COLO829 (cell line): ENCODE measurements at regions not wholly inside any gene's neighbourhood (a gene's known extent, or its start where the extent isn't known, plus 50 kb on each side); places are given as distances from the start of the nearest gene placed in this dataset.

Experiments
- DNase-seq: peaks from one replicate; pipeline ENCODE4 v3.0.0; 2012; ENCODE audit warnings: low spot score

DNA sequence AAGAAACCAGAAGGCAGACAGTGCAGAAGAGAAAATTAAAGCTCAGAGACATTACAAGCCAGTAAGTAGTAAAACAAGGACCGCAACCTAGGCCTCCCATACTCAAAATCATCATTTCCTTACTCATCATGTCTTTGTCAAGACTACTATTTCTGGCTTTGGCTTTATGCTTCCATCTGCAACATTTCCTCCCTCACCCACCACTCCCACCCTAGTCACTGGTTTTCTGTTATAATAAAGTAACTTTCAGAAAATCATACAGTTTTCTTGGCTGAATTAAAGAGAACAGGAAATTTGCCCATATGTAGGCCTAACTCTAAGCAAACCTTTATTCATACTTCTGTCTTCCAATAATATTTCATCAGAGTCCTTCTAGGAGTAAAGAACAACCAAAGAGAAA is 247.6 kb upstream of the RORA start:
- DNase-seq: no peak

DNA sequence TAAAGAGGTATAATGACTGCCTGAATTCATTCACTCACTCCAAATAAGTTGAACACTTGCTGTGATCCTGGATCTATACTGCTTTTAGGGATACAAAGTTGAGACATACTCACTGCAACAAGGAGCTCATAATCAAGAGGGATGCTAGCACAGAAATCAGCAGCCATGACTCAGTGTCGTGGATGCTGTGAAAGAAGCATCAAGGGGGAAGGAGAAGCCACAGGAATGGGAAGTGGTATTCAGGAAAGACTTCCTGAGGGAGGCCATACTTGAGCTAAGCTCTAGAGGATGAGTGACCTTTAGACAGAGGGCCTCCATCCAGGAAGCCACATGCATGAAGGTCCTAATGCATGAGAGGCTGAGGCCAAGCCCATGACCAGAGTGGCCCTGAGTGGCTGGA is 245.7 kb upstream of the RORA start:
- DNase-seq: no peak

DNA sequence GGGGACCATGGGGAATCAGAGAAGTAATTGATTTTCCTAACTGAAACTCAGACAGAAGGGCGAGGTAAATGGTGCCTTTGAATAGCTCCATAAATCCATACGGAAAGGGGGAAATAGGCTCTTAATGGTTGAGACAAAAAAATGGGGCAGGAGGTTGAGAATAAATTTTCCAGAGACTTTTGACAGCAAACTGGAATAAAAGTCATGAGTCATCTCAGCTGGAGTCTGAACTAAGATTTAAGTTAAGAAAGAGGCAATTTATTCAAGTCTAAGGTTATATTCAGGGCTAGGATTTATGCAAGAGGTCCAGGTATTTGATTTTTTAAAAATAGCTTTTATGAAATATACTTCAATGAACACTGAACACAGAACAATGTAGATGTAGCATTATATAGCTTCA is 238.7 kb upstream of the RORA start:
- no peak for DNase-seq

DNA sequence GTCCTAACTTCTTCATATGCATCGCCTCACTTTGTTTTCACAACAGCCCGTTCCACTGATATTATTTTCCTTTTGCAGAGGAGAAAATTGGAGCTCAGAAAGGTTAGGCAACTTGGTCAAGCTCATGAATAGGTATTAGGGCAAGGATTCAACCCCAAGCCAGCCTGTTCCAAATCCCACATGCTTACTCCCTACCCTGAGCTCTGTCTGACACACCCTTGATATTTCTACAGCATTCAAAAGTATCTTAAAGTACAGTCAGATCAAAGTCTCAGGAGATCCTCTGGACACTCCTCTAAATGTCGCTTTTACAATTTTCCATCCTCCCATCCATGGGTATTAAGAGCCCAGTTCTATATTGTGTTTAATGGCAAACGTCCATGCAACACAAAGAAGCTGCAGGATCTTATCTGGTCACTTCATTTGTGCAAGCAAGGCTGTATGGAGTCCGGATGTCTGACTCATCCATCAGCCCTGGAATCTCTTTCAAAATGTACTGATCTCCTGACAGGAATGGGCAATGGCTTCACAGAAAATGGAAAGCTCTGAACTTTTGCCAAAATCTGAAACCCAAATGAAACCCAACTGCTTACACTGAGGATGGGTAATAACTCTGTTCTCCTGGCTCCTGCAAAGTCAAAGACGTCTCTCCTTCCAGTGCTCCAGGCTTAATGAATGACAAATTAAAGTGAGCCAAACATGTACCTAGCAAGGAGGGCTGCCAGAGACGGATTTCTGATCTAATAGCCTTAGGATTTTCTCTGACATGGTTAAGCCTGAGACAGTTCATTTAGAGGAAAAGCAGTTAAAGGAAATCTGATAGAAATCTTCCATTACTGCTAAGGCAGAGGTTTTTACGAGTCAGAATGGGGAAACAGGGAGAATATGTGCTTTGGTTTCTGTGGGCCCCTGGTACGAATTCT is 230.9 kb upstream of the RORA start:
- peak; percentile 49 for DNase-seq

DNA sequence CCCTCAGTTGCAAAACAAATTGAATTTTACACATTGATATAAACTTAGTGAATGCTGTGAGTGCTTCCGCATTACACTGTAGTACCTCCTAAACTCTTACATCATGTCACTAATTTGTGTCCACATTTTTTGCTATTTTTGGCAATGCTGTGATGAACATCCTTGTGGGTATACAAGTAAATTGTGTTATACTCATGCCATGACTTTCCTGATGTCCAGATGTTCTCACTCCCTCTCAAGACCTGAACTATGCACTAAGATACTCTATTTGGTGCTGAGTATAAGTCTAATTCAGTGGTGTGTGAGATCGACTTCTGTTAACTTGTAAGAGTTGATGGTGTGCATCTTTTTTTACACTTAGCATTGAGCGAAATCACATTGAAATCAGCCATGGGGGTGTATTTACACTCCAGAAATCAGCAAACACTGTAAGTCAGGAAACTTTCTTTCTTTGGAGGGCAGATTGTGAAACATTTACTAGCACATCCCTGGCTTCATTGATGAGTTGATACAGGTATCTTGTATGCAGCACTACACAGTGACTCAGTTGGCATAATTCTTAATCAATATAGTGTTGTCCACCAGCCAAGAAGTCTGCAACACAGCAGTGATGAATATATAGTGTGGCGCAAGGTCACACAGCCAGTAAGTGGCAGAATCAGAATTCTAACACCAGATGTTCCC is 228.1 kb upstream of the RORA start:
- DNase-seq: no peak

DNA sequence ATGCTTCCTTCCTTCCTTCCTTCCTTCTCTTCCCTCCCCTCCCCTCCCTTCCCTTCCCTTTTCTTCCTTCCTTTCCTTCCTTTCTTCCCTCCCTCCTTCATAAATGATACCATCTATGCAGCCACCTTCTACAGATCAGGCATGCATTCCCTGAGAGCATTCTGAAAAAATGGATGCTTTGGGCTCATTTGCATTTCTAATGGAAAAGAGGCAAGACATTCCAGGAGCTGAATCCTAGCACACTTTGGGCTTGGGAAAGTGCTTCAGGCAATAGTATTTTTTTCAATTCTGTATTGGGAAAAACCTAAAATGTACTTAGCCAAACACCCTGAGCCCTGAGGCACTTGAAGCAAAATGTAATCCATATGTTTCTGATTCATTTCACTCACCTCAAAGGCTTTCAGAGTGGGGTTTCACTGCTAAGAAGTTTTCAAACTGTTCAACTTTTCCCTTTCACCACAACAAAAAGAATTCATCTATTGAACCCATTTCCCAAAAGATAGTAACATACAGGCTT is 220.1 kb upstream of the RORA start:
- DNase-seq: no peak

DNA sequence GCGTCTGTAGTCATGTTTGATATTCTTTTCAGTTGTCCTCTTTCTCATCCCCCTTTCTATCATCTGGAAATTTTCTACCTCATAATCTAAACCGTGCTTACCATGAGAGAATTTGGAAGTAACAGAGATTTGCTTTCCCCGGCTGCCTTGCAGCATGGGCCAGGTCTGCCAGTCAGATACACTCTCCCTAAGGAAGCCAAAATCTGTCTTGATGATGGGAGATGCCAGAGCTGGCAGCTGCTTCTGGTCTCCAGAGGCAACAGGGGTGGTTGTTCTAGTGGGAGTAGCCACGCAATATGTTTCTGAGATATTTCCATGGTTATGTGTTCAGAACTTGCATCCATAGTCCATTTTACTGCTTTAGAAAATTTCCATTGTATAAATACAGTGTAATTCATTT is 218.9 kb upstream of the RORA start:
- no peak for DNase-seq

DNA sequence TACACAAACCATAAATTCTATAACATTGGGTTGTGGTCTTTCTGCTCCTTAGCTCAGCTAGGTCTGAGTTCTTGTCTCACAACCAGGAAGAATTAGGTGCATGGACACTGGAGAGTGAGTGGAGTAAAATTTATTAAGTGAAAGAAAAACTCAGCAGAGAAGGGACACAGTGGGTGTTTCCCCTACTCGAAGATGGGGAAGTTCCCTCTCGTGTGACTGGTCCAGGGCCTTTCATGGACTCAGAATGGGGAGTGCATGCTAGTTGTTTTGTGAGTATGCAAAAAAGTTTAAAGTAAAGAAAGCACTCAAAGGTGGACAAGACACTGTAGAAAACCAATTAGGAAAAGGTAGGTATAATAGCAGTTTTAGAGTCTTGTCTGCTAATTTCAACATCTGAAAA is 215.5 kb upstream of the RORA start:
- DNase-seq: no peak

DNA sequence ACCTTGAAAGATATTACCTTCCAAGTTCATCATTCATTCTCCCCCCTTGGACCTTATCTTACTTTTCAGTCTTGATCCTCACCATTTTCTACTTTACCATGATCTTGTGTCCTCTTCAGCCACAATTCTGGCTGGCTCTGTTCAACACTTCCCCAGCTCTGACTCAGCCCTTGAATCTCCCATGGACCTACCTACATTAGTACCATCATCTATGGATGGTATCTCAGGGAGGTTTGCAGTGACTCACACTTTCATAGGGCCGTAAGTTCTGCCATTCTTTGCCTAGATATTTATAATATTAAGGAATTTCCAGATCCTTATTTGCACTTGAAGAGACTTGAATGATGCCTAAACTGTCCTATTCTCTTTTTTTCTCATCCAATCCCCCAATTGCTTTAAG is 213.7 kb upstream of the RORA start:
- DNase-seq: no peak

DNA sequence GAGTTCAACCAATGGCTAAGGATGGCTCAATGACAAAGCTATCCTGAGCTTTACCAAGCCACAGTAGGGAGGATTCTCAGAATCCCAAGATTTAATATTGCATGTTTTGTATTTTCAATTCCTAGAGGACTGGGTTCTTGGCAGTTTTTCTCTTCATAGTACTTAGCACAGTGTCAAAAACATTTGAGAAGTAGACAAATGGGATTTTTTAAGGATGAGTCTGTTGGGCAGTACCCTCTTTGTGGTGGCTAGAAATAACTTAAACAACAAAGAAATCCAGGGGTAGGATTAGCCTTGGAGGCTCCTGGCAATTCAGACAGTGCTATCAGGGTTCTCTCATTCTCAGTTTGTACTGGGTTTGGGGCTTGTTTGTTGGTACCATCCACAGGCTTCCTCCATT is 212.8 kb upstream of the RORA start:
- no peak for DNase-seq

DNA sequence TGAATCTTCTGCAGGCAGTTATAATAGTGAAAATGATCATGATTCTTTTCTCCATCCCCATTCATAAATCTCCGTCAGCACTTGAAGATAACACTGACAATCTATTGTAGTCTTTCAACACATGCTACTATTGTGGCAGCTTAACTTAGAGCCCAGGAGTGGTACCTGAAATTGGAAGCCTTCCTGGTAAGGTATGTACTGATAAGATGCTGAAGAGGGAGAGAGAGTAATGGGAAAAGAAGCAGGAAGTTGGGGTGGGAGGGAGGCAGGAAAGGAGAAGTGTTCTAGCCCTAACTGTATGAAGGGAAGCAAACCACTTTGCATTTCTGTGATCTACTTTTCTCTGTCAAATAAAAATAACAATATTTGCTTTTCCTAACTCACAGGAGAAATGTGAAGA is 197.4 kb upstream of the RORA start:
- no peak for DNase-seq

DNA sequence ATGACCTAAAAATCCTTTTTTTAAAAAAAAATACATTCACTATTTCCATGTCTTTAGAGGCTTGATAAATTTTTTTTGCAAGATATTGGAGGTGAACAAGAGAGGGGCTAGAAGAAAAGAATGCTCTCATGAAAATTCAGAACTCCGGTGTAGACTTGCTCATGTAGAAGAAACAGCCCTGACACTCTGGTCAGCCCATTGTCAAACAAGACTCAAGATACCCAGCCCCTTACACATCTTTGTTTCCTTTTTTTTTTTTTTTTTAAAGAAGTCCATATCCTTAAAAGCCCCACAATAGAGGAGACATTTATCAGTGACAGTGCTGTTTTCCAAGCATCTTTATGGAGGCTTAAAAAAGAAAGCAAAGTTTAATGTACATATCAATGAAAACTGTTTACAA is 196.8 kb upstream of the RORA start:
- DNase-seq: no peak

DNA sequence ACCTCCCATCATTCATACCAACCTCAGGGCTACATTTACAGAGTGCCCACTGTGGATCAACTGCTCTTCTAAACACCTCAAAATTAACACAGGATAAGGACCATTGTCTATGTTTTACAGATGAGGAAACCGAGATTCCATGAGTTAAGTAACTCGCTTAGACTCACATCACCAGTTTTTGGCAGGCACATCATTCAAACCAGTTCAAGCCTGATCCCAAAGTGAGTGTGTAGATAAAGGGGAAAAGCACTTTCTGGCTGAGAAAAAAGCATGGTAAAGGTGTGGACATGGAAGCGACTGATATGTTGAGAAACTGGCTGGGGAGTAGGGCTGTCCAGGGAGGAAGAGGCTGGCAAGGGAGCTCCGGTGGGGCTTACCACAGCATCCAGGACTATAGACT is 193.7 kb upstream of the RORA start:
- DNase-seq: no peak

DNA sequence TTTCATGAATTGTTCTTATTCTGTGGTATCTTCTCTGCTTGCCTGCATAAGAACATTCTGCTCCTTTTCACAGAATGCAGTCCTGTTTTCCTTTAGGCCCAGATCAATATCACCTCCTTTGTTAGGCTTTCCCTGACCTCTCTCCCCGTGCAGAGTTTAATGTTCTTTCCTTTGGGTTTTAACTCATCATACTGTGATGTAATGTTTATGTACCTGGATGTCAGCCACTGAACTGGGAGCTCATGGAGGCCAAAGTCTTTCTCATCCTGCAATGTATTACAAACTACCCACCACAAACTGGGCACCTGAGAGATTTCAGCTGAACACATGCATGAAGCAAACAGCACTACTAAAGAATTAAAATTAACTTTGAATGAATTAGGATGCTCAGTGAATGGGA is 192.8 kb upstream of the RORA start:
- no peak for DNase-seq

DNA sequence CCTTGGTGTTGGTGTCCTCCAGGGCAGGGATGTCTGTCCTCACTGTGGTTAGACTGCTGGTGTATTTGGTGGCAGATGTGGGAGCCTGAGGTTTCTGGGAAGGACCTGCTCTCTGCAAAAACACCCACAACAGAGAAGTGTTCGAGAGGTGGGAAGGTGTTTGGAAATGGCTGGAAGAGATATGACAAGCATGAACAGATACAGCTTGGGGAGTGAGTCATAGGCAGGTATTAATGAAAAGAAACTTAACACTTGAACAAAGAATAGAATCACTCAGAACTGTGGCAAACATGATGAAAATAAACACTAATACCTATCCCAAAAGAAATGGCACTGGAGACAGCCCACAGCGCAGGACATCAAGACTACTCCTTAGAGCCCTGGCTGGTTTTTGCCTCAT is 192.4 kb upstream of the RORA start:
- DNase-seq: no peak

DNA sequence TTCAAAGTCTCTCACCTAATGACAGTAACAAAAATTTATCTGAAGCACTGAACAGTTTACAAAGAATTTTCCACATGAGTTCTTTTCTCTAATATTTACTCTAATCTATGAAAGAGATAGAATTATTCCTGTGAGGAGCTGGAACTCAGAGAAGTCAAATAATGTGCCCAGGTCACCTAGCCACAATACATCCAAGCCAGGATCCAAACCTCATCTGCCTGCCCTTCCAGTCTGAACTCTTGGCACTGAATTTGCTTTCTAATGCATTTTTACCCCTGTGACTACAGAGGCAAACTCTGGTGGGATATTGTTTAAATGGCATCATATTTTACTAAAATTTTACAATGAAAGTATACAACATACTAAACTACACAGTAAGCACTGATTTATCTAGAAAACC is 191.4 kb upstream of the RORA start:
- DNase-seq: no peak

DNA sequence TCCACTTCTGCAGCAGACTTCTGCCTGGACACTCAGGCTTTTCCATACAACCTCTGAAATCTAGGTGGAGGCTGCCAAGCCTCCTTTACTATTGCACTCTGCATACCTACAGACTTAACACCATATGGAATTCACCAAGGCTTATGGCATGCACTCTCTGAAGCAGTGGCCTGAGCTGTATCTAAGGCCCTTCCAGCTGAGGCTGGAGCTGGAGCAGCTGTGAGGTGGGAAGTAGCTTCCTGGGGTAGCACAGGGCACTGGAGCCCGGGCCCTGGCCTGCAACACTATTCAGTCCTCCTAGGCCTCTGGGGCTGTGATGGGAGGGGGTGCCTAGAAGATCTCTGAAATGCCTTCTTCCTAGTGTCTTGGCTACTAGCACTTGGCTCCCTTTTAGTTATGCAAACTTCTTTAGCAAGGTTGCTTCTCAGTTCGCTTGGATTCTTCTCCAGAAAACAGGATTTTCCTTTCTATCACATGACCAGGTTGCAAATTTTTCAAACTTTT is 186.6 kb upstream of the RORA start:
- no peak for DNase-seq

DNA sequence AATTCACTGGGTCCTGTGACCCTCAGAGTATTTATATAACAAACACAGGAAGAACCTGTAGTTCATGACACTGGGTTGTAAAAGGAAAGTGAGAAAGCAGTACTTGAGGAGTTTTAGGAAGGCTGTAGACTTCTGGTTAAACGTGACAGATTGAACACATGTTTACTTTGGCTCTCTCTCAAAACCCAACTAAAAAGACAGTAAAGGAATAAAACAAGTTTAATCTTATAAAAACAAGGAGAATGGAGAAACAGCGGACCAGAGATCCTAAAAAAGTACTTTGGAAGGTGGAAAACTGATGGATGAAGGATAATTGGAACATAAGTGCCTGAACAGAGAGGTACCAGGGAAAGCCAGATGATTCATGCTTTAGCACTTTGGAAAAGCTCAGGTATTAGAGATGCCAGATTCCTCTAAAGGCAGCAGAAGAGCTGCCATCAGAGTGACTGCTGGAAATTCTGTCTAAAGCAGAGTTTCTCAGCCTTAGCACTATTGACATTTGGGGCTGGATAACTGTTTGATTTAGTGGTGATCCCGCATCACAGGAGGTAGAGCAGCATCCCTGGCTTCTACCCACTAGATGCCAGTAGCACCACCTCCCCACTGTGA is 182.9 kb upstream of the RORA start:
- DNase-seq: no peak

DNA sequence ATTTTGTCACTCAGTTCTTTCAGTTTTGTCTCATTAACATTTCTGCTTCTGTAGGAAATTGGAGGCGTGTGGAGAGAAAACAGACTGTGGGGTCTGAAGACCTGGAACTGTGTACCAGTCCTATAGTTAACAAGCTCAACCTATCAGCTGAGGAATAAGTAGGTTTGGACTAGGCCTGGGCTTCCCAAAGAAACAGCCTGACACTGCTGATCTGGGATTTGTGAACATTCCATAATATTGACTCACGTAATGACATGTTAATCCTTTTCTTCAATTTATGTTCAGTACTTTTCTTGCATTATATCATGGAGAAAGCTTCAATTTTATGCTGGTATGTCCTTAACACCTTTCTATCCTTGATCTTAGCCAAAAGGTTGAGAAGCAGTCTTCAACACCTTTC is 181.6 kb upstream of the RORA start:
- DNase-seq: no peak

DNA sequence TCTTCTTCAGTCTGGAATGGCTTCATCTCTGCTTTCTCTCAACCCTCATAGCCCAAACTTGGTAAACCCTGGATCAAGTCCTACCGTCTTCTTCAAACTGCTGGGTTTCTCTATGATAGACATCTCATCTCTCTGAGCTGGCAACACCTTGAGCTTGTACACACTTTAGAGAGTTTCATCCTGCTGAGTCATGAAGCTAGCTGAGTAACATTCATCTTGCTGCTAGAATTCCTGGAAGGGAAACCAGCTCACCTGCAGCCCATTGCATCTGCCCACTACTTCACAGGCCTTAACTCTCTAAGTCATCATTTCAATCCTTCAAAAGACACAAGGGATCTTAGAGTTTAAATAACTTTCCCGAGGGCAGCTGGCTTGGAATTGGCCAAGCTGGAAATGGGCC is 175.5 kb upstream of the RORA start:
- no peak for DNase-seq

DNA sequence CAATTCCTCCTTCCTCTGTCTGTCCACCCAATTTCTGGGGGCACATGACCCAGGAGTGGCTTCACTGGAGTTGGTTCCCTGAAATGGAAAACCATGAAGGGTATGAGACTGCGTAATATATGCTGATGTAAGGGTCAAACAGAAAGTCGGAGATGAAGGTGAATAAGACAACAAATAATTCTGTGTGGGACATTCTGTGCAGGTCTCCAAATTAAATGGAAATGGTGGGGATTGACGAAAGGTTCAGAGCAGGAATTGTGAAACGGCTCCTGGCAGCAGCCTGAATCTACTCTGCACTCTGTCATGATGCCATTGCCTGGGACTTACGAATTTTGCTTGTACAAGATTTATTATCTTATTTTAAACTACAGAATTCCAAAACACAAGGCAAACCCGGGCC is 174.8 kb upstream of the RORA start:
- DNase-seq: no peak

DNA sequence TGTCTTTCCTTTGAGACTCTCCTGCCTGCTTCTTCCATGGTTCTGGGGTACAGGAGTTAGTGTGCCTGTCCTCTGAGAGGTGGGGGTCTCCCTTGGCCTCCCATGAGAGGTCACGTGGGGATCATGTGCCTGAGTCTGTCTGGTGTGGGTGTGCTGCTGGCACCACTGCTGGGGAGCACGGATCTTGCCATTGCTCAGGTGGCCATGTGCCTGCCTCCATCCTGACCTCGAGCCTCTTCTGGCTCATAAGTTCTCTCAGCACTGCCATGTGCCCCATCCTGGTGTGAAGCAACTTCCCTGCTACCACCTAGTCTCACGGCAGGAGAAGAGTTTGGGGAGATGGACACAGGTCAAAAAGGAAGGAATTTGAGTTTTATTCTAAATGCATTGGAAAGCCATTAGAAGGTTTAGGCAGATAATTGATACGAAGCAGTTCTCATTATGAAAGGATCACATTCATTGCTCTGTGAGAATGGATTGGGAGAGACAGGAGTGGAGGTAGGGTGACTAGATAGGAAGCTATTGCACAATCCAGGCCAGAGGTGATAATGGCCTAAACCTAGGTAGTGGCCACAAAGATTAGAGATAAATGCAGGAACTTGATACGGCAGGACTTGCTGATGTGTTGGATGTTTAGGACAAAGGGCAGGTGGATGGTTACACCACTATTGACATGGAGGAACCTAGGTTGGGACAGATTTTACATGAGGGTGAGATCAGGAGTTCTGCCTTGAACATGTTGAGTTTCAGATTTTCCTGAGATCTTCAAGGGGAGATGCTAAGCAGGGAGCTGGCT is 173.0 kb upstream of the RORA start:
- no peak for DNase-seq
